ENCODE measurements at regions not wholly inside any gene's neighbourhood (a gene's known extent, or its start where the extent isn't known, plus 50 kb on each side); places are given as distances from the start of the nearest gene placed in this dataset.
A peak's percentile ranks its signal among the peaks of the same experiment; 100 is the strongest.

- H3K36me3 ChIP-seq (ENCODE audit: control insufficient read depth in 1 of 2, insufficient read depth in 2 of 2, low read depth in 1 of 2, low read length in 2 of 2) = no peaks in the 10 kb centered on the region
- H2BK15ac ChIP-seq (ENCODE audit: low read depth, poor library complexity, severe bottlenecking) = no peak overlapping the region
- H2BK5ac ChIP-seq (ENCODE audit: low read depth, low read length, poor library complexity, severe bottlenecking) = no peak overlapping the region
- peaks cover 0 to 72% of the 10 kb centered on the region in 2 experiments for H3K27me3 ChIP-seq (ENCODE audit: control insufficient read depth in 1 of 2, insufficient read depth in 1 of 2, low read length in 2 of 2)
- H4K91ac ChIP-seq (ENCODE audit: low read length) = no peak overlapping the region
- H3K4me1 ChIP-seq (ENCODE audit: control insufficient read depth, insufficient read depth, low read depth, low read length) = no peaks in the 10 kb centered on the region
- H3K14ac ChIP-seq (ENCODE audit: low read length in 2 of 2) = no peak overlapping the region
- H4K8ac ChIP-seq (ENCODE audit: low read length) = no peak overlapping the region
- H3K18ac ChIP-seq (ENCODE audit: low read depth in 1 of 2, low read length in 2 of 2) = no peak overlapping the region
- H3K4me2 ChIP-seq (ENCODE audit: low read length, poor library complexity, severe bottlenecking) = no peak overlapping the region
- H2AFZ ChIP-seq (ENCODE audit: low read depth, low read length) = no peak overlapping the region
- no peaks in the 10 kb centered on the region for H3K9me3 ChIP-seq (ENCODE audit: control insufficient read depth, low read length)
- H3K79me1 ChIP-seq (replicated peaks; ENCODE audit: low read length, poor library complexity, severe bottlenecking) = no peaks in the 10 kb centered on the region
- no peak overlapping the region for H3K4ac ChIP-seq (ENCODE audit: low read depth in 1 of 2, low read length in 2 of 2)
- no peak overlapping the region for H3K4me3 ChIP-seq (ENCODE audit: insufficient read depth in 1 of 2, low read depth in 1 of 2, low read length in 2 of 2)
- no peak overlapping the region for H2BK120ac ChIP-seq (ENCODE audit: low read depth, low read length)
- H3K9ac ChIP-seq (ENCODE audit: low read length) = no peak overlapping the region
- H2BK12ac ChIP-seq (ENCODE audit: low read length in 2 of 2) = no peak overlapping the region
- DNase-seq = no peak
- WGBS = 82% methylated on average over 23 of the region's 23 CpGs
- no peak overlapping the region for H3K27ac ChIP-seq (ENCODE audit: low read length, poor library complexity, severe bottlenecking)
- H2AK5ac ChIP-seq (ENCODE audit: low read length, severe bottlenecking) = no peak overlapping the region
- H3K23ac ChIP-seq (ENCODE audit: low read length in 2 of 2) = peak overlapping the region in 1 of 2 experiments; percentile 10
These were observed 137.1 kb upstream of the PPP1R26 start for GRCh38 chr9:135342206-135343130.

- H2BK12ac ChIP-seq (ENCODE audit: low read length in 2 of 2) = no peak overlapping the region
- no peak overlapping the region for H2BK15ac ChIP-seq (ENCODE audit: low read depth, poor library complexity, severe bottlenecking)
- H4K91ac ChIP-seq (ENCODE audit: low read length) = no peak overlapping the region
- no peak overlapping the region for H2BK5ac ChIP-seq (ENCODE audit: low read depth, low read length, poor library complexity, severe bottlenecking)
- no peaks in the 10 kb centered on the region for H3K36me3 ChIP-seq (ENCODE audit: control insufficient read depth in 1 of 2, insufficient read depth in 2 of 2, low read depth in 1 of 2, low read length in 2 of 2)
- H3K9me3 ChIP-seq (ENCODE audit: control insufficient read depth, low read length) = no peaks in the 10 kb centered on the region
- no peaks in the 10 kb centered on the region for H3K79me1 ChIP-seq (replicated peaks; ENCODE audit: low read length, poor library complexity, severe bottlenecking)
- H3K23ac ChIP-seq (ENCODE audit: low read length in 2 of 2) = peak overlapping the region in 1 of 2 experiments; percentile 10
- H3K4me2 ChIP-seq (ENCODE audit: low read length, poor library complexity, severe bottlenecking) = no peak overlapping the region
- H3K27me3 ChIP-seq (ENCODE audit: control insufficient read depth in 1 of 2, insufficient read depth in 1 of 2, low read length in 2 of 2) = peaks cover 0 to 77% of the 10 kb centered on the region in 2 experiments
- no peak overlapping the region for H3K4ac ChIP-seq (ENCODE audit: low read depth in 1 of 2, low read length in 2 of 2)
- H4K8ac ChIP-seq (ENCODE audit: low read length) = no peak overlapping the region
- no peak overlapping the region for H3K18ac ChIP-seq (ENCODE audit: low read depth in 1 of 2, low read length in 2 of 2)
- no peak overlapping the region for H3K4me3 ChIP-seq (ENCODE audit: insufficient read depth in 1 of 2, low read depth in 1 of 2, low read length in 2 of 2)
- H2AFZ ChIP-seq (ENCODE audit: low read depth, low read length) = no peak overlapping the region
- no peaks in the 10 kb centered on the region for H3K4me1 ChIP-seq (ENCODE audit: control insufficient read depth, insufficient read depth, low read depth, low read length)
- H3K14ac ChIP-seq (ENCODE audit: low read length in 2 of 2) = no peak overlapping the region
- DNase-seq = no peak
- 88% methylated on average over 12 of the region's 12 CpGs for WGBS
- no peak overlapping the region for H3K9ac ChIP-seq (ENCODE audit: low read length)
- no peak overlapping the region for H2AK5ac ChIP-seq (ENCODE audit: low read length, severe bottlenecking)
- no peak overlapping the region for H2BK120ac ChIP-seq (ENCODE audit: low read depth, low read length)
- no peak overlapping the region for H3K27ac ChIP-seq (ENCODE audit: low read length, poor library complexity, severe bottlenecking)
These were observed 136.4 kb upstream of the PPP1R26 start for GRCh38 chr9:135343136-135343535.

GRCh38 chr9:135343837-135344522, 135.6 kb upstream of the PPP1R26 start:
- Histone ChIP-seq H2BK120ac (ENCODE audit: low read depth, low read length) (no peak overlapping the region), H3K23ac (ENCODE audit: low read length in 2 of 2) (no peak overlapping the region), H2BK5ac (ENCODE audit: low read depth, low read length, poor library complexity, severe bottlenecking) (no peak overlapping the region), H2AFZ (ENCODE audit: low read depth, low read length) (no peak overlapping the region), H4K91ac (ENCODE audit: low read length) (no peak overlapping the region), H3K4me2 (ENCODE audit: low read length, poor library complexity, severe bottlenecking) (no peak overlapping the region), H3K4me1 (ENCODE audit: control insufficient read depth, insufficient read depth, low read depth, low read length) (no peaks in the 10 kb centered on the region), H3K79me1 (replicated peaks; ENCODE audit: low read length, poor library complexity, severe bottlenecking) (no peaks in the 10 kb centered on the region), H3K14ac (ENCODE audit: low read length in 2 of 2) (no peak overlapping the region), H2BK15ac (ENCODE audit: low read depth, poor library complexity, severe bottlenecking) (no peak overlapping the region), H3K18ac (ENCODE audit: low read depth in 1 of 2, low read length in 2 of 2) (no peak overlapping the region), H3K4ac (ENCODE audit: low read depth in 1 of 2, low read length in 2 of 2) (no peak overlapping the region), H2BK12ac (ENCODE audit: low read length in 2 of 2) (no peak overlapping the region), H3K9me3 (ENCODE audit: control insufficient read depth, low read length) (no peaks in the 10 kb centered on the region), H3K4me3 (ENCODE audit: insufficient read depth in 1 of 2, low read depth in 1 of 2, low read length in 2 of 2) (no peak overlapping the region), H3K27me3 (ENCODE audit: control insufficient read depth in 1 of 2, insufficient read depth in 1 of 2, low read length in 2 of 2) (peaks cover 0 to 83% of the 10 kb centered on the region in 2 experiments), H4K8ac (ENCODE audit: low read length) (no peak overlapping the region), H3K36me3 (ENCODE audit: control insufficient read depth in 1 of 2, insufficient read depth in 2 of 2, low read depth in 1 of 2, low read length in 2 of 2) (no peaks in the 10 kb centered on the region), H3K27ac (ENCODE audit: low read length, poor library complexity, severe bottlenecking) (no peak overlapping the region), H2AK5ac (ENCODE audit: low read length, severe bottlenecking) (no peak overlapping the region), H3K9ac (ENCODE audit: low read length) (no peak overlapping the region)
- WGBS = 20% methylated on average over 25 of the region's 25 CpGs
- no peak for DNase-seq

- Histone ChIP-seq H3K14ac (ENCODE audit: low read length in 2 of 2) (no peak overlapping the region), H3K4me2 (ENCODE audit: low read length, poor library complexity, severe bottlenecking) (no peak overlapping the region), H2AK5ac (ENCODE audit: low read length, severe bottlenecking) (no peak overlapping the region), H3K27ac (ENCODE audit: low read length, poor library complexity, severe bottlenecking) (no peak overlapping the region), H3K27me3 (ENCODE audit: control insufficient read depth in 1 of 2, insufficient read depth in 1 of 2, low read length in 2 of 2) (peaks cover 0 to 81% of the 10 kb centered on the region in 2 experiments), H3K9me3 (ENCODE audit: control insufficient read depth, low read length) (no peaks in the 10 kb centered on the region), H3K23ac (ENCODE audit: low read length in 2 of 2) (no peak overlapping the region), H2AFZ (ENCODE audit: low read depth, low read length) (no peak overlapping the region), H3K4me3 (ENCODE audit: insufficient read depth in 1 of 2, low read depth in 1 of 2, low read length in 2 of 2) (no peak overlapping the region), H3K4me1 (ENCODE audit: control insufficient read depth, insufficient read depth, low read depth, low read length) (no peaks in the 10 kb centered on the region), H2BK120ac (ENCODE audit: low read depth, low read length) (no peak overlapping the region), H3K18ac (ENCODE audit: low read depth in 1 of 2, low read length in 2 of 2) (no peak overlapping the region), H2BK15ac (ENCODE audit: low read depth, poor library complexity, severe bottlenecking) (no peak overlapping the region), H4K91ac (ENCODE audit: low read length) (no peak overlapping the region), H3K79me1 (replicated peaks; ENCODE audit: low read length, poor library complexity, severe bottlenecking) (no peaks in the 10 kb centered on the region), H4K8ac (ENCODE audit: low read length) (no peak overlapping the region), H3K36me3 (ENCODE audit: control insufficient read depth in 1 of 2, insufficient read depth in 2 of 2, low read depth in 1 of 2, low read length in 2 of 2) (no peaks in the 10 kb centered on the region), H3K4ac (ENCODE audit: low read depth in 1 of 2, low read length in 2 of 2) (no peak overlapping the region), H2BK12ac (ENCODE audit: low read length in 2 of 2) (no peak overlapping the region), H2BK5ac (ENCODE audit: low read depth, low read length, poor library complexity, severe bottlenecking) (no peak overlapping the region), H3K9ac (ENCODE audit: low read length) (no peak overlapping the region)
- WGBS = 85% methylated on average over 7 of the region's 7 CpGs
- DNase-seq = no peak
These were observed 135.1 kb upstream of the PPP1R26 start for GRCh38 chr9:135344523-135344901.

All from mesenchymal stem cell (in vitro differentiated cells and primary cell).